Naive B cell (primary cell): ENCODE measurements at regions not wholly inside any gene's neighbourhood (a gene's known extent, or its start where the extent isn't known, plus 50 kb on each side); places are given as distances from the start of the nearest gene placed in this dataset.

Experiments
- ATAC-seq, 2 donors: fragments of 150-1000 bp; cut with Tn5 transposase; 2 replicates each; pipeline ENCODE4 v1.10.0; 2021; ENCODE audit warnings: low read depth in 2 of 2, mild to moderate bottlenecking in 2 of 2, moderate library complexity in 2 of 2
- DNase-seq: peaks from one replicate; pipeline ENCODE4 v3.0.0; 2022
- H3K27ac Mint-ChIP-seq, 6 donors: one replicate each; pipeline ENCODE4 v1.8.0; 2020 to 2022; ENCODE audit warnings: mild to moderate bottlenecking in 6 of 6, mixed read lengths in 6 of 6, moderate library complexity in 5 of 6, inconsistent platforms in 2 of 6
- H3K27me3 Mint-ChIP-seq, 3 donors: one replicate each; pipeline ENCODE4 v1.8.0; 2021 to 2022; ENCODE audit warnings: mixed read lengths in 3 of 3, mild to moderate bottlenecking in 1 of 3
- H3K36me3 Mint-ChIP-seq, 2 donors: one replicate each; pipeline ENCODE4 v1.8.0; 2020 to 2022; ENCODE audit warnings: mixed read lengths in 2 of 2, inconsistent platforms in 1 of 2, mild to moderate bottlenecking in 1 of 2
- H3K4me1 Mint-ChIP-seq, 3 donors: one replicate each; pipeline ENCODE4 v1.8.0; 2020 to 2022; ENCODE audit warnings: mixed read lengths in 3 of 3, inconsistent platforms in 1 of 3, mild to moderate bottlenecking in 1 of 3, moderate library complexity in 1 of 3
- H3K4me3 Mint-ChIP-seq, 8 donors: one replicate each; pipeline ENCODE4 v1.8.0; 2020 to 2022; ENCODE audit warnings: mild to moderate bottlenecking in 8 of 8, mixed read lengths in 8 of 8, moderate library complexity in 8 of 8, inconsistent platforms in 2 of 8
- H3K9me3 Mint-ChIP-seq, 7 donors: one replicate each; pipeline ENCODE4 v1.8.0; 2020 to 2022; ENCODE audit warnings: mixed read lengths in 7 of 7, mild to moderate bottlenecking in 5 of 7, inconsistent platforms in 2 of 7, moderate library complexity in 1 of 7

- H3K4me1 Mint-ChIP-seq: no peaks in the 10 kb centered on the region
- no peak for DNase-seq
- H3K9me3 Mint-ChIP-seq: peaks cover 0 to 15% (median 4%) of the 10 kb centered on the region in 7 donors
- no peak overlapping the region for H3K4me3 Mint-ChIP-seq
- ATAC-seq: no peak
- H3K27me3 Mint-ChIP-seq: peaks cover 4 to 32% (median 24%) of the 10 kb centered on the region in 3 donors
- no peak overlapping the region for H3K27ac Mint-ChIP-seq
- peaks cover 8 to 24% of the 10 kb centered on the region in 2 donors for H3K36me3 Mint-ChIP-seq
These were observed 59.0 kb downstream of the RPS29 start for GRCh38 chr14:49527221-49527620.

DNA sequence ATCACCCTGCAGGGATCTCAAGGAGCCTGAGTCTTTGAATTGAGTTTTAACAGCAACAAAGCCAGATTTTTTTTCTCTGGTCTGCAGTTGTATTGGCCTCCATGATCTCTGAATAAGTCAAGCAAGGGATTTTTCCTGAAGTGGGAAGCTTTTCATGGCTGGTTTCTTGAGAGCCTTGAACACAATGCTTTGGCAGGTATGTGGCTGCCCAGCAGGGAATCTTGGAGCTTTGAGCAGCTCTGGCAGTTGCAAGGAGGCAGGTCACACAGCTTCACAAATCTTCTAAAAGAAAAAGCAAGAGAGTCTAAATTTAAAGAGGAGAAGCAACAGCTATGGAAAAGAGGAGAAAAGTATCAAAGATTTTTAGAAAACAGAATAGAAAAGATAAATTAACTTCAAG is 60.1 kb downstream of the RPS29 start:
- no peak for DNase-seq
- Mint-ChIP-seq H3K4me3 (no peak overlapping the region), H3K9me3 (peaks cover 0 to 15% (median 4%) of the 10 kb centered on the region in 7 donors), H3K27me3 (peaks cover 4 to 32% (median 24%) of the 10 kb centered on the region in 3 donors), H3K36me3 (peaks cover 8 to 24% of the 10 kb centered on the region in 2 donors), H3K4me1 (no peaks in the 10 kb centered on the region), H3K27ac (no peak overlapping the region)
- no peak for ATAC-seq

DNA sequence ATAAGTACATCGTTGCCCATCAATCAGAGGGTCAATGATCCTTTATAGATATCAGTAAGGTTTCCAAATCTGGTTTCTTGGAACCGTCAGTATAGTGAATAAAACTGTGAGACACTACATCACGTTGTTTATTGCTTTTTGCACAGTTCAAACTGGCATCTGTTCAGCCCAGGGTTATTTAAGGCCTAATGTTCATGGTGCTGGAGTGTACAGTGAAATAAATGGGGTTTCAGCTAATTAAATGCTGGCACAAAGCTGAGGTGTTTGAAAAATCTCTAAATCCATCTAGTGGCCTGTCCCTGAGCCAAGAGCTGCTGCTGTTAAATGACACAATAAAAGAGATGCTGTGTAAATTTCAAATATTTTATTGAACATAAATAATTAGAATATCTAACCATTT is 69.9 kb downstream of the RPS29 start:
- Mint-ChIP-seq H3K27me3 (no peaks in the 10 kb centered on the region), H3K4me3 (no peak overlapping the region), H3K27ac (no peak overlapping the region), H3K4me1 (no peaks in the 10 kb centered on the region), H3K36me3 (no peaks in the 10 kb centered on the region), H3K9me3 (no peaks in the 10 kb centered on the region)
- DNase-seq (no peak), ATAC-seq (no peak)

GRCh38 chr14:49512571-49512970 is 73.6 kb downstream of the RPS29 start:
- Mint-ChIP-seq H3K27me3 (no peaks in the 10 kb centered on the region), H3K36me3 (no peaks in the 10 kb centered on the region), H3K27ac (no peak overlapping the region), H3K4me3 (no peak overlapping the region), H3K9me3 (peaks cover 0 to 11% (median 3%) of the 10 kb centered on the region in 7 donors), H3K4me1 (no peaks in the 10 kb centered on the region)
- ATAC-seq (no peak), DNase-seq (no peak)

DNA sequence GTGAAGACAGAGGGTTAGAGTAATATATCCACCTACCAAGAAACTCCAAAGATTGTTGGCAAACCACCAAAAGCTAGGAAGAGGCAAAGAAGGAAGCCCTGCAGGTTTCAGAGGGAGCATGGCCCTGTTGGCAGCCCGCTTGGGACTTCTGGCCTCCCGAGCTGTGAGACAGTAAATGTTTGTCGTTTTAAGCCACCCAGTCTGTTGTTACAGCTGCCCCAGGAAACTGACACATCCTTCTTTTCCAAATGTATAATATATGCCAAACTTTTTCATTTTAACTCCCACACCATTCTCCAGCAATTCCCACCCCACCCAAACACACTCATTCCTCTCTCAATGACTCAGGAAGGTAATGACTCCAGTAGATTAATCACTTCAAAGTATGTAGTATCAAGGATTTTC is 74.0 kb downstream of the RPS29 start:
- no peak for DNase-seq
- no peaks in the 10 kb centered on the region for H3K27me3 Mint-ChIP-seq
- peaks cover 0 to 11% (median 3%) of the 10 kb centered on the region in 7 donors for H3K9me3 Mint-ChIP-seq
- H3K27ac Mint-ChIP-seq: peak overlapping the region in 2 of 6 donors; percentile 52 to 63
- no peaks in the 10 kb centered on the region for H3K4me1 Mint-ChIP-seq
- ATAC-seq: no peak
- H3K4me3 Mint-ChIP-seq: no peak overlapping the region
- H3K36me3 Mint-ChIP-seq: no peaks in the 10 kb centered on the region

GRCh38 chr14:49508124-49508523 is 78.1 kb downstream of the RPS29 start:
- DNase-seq: no peak
- Mint-ChIP-seq H3K36me3 (no peaks in the 10 kb centered on the region), H3K4me1 (peaks cover 0 to 7% (median 3%) of the 10 kb centered on the region in 3 donors), H3K27ac (no peak overlapping the region), H3K4me3 (no peak overlapping the region), H3K27me3 (peaks cover 0 to 6% (median 0%) of the 10 kb centered on the region in 3 donors), H3K9me3 (peaks cover 0 to 11% (median 3%) of the 10 kb centered on the region in 7 donors)
- ATAC-seq: no peak

GRCh38 chr14:49506650-49507049 is 79.5 kb downstream of the RPS29 start:
- Mint-ChIP-seq H3K9me3 (peaks cover 0 to 11% (median 3%) of the 10 kb centered on the region in 7 donors), H3K27me3 (peaks cover 0 to 8% (median 4%) of the 10 kb centered on the region in 3 donors), H3K4me1 (peaks cover 0 to 7% (median 3%) of the 10 kb centered on the region in 3 donors), H3K36me3 (no peaks in the 10 kb centered on the region), H3K4me3 (no peak overlapping the region), H3K27ac (no peak overlapping the region)
- no peak for ATAC-seq
- no peak for DNase-seq

GRCh38 chr14:49505041-49505766 is 81.0 kb downstream of the RPS29 start:
- no peak overlapping the region for H3K4me3 Mint-ChIP-seq
- no peaks in the 10 kb centered on the region for H3K36me3 Mint-ChIP-seq
- H3K27ac Mint-ChIP-seq: no peak overlapping the region
- ATAC-seq (no peak), DNase-seq (no peak)
- H3K9me3 Mint-ChIP-seq: peaks cover 0 to 11% (median 3%) of the 10 kb centered on the region in 7 donors
- peaks cover 0 to 7% (median 3%) of the 10 kb centered on the region in 3 donors for H3K4me1 Mint-ChIP-seq
- H3K27me3 Mint-ChIP-seq: peaks cover under 1 to 20% (median 10%) of the 10 kb centered on the region in 3 donors

- Mint-ChIP-seq H3K27ac (no peak overlapping the region), H3K36me3 (no peaks in the 10 kb centered on the region), H3K9me3 (no peaks in the 10 kb centered on the region), H3K4me1 (no peaks in the 10 kb centered on the region), H3K27me3 (peaks cover 16 to 27% (median 17%) of the 10 kb centered on the region in 3 donors), H3K4me3 (no peak overlapping the region)
- peak; percentile 31 for DNase-seq
- peak; percentile 48 to 68 for ATAC-seq
These were observed 88.3 kb downstream of the RPS29 start for GRCh38 chr14:49497725-49498348.

DNA sequence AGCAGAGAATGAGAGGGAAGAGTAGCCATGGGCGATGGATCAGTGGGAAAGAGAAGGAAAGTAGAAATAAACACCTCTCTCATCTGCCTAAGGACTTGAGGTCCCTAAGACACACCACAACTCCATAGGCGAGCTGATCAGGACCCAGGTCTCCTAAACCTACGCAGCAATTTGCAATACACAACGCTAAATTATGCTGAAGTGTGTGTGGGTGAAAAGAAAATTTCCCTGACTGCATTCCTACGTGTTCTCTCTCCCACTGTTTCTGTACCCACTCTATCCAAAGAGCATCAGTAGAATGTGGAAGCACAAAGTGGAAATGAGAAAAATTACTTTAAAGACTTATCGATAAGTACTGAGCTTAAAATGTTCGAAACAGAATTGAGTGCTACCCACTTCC is 88.9 kb downstream of the RPS29 start:
- no peaks in the 10 kb centered on the region for H3K36me3 Mint-ChIP-seq
- DNase-seq (no peak), ATAC-seq (no peak)
- H3K27me3 Mint-ChIP-seq: peaks cover 16 to 27% (median 17%) of the 10 kb centered on the region in 3 donors
- no peaks in the 10 kb centered on the region for H3K9me3 Mint-ChIP-seq
- H3K4me3 Mint-ChIP-seq: no peak overlapping the region
- H3K4me1 Mint-ChIP-seq: no peaks in the 10 kb centered on the region
- no peak overlapping the region for H3K27ac Mint-ChIP-seq

GRCh38 chr14:49494836-49495235 is 91.3 kb downstream of the RPS29 start:
- Mint-ChIP-seq H3K4me1 (no peaks in the 10 kb centered on the region), H3K9me3 (no peaks in the 10 kb centered on the region), H3K27ac (no peak overlapping the region), H3K27me3 (peaks cover 5 to 13% (median 11%) of the 10 kb centered on the region in 3 donors), H3K4me3 (no peak overlapping the region), H3K36me3 (no peaks in the 10 kb centered on the region)
- ATAC-seq: no peak
- no peak for DNase-seq

DNA sequence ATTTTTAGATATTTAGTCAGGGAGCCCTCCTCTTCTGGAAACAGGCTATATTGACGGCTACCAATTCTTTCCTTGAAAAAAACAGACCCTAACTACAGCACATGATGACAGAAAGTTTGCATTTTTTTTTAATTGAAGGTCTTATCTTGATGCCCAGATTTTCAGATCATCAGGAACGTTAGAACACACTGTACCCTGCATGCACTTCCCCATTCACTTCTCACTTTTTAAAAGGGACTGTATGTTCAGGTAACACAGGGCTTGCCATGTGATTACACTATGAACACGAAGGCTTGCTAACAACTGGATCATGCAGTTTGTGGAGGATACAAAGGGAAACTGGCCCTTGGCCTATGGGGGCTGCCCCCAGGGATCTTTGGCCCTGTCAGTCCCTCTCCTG is 92.6 kb downstream of the RPS29 start:
- Mint-ChIP-seq H3K9me3 (peaks cover 0 to under 1% (median 0%) of the 10 kb centered on the region in 7 donors), H3K4me3 (no peak overlapping the region), H3K4me1 (peaks cover 0 to 4% (median 0%) of the 10 kb centered on the region in 3 donors), H3K36me3 (no peaks in the 10 kb centered on the region), H3K27me3 (peaks cover 4 to 5% (median 5%) of the 10 kb centered on the region in 3 donors), H3K27ac (no peak overlapping the region)
- ATAC-seq (no peak), DNase-seq (no peak)

DNA sequence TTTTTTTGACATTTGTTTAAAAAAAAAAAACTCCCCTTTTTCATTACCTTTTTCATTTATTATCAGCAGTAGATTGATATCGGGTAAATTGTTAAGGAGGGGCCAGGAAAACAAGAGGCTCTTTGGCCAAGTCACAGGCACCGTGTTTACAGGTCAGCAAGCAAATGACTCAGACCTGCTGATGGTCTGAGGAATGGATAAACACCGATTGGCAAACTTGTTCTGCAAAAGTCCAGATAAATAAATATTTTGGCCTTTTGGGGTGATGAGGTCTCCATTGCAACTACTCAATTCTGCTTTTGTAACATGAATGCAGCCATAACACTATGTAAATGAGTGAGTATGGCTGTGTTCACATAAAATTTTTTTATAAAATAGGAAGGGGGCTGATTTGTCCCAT is 94.0 kb downstream of the RPS29 start:
- Mint-ChIP-seq H3K27ac (no peak overlapping the region), H3K36me3 (no peaks in the 10 kb centered on the region), H3K9me3 (peaks cover 0 to 5% (median 0%) of the 10 kb centered on the region in 7 donors)

DNA sequence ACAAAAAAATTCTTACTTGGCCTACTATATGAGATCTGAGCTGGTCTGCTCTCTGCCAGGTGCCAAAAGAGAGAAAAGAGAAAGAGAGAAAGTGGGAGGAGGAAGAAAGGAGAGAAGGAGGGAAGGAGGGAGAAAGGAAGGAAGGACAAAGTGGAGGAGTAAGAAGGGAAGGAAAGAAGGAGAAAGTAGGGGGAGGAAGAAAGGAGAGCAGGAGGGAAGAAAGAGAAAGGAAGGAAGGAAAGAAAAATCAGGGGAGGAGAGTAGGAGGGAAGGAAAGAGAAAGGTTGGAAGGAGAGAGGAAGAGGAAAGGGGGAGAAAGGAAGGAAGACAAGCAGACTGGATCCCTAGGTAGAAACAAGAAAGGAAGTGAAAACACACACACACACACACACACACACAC is 96.8 kb downstream of the RPS29 start:
- H3K27me3 Mint-ChIP-seq: peaks cover 0 to 11% (median 5%) of the 10 kb centered on the region in 3 donors
- DNase-seq (no peak), ATAC-seq (no peak)
- H3K27ac Mint-ChIP-seq: no peak overlapping the region
- peaks cover 0 to 4% (median 0%) of the 10 kb centered on the region in 3 donors for H3K4me1 Mint-ChIP-seq
- peaks cover 0 to 5% (median 0%) of the 10 kb centered on the region in 7 donors for H3K9me3 Mint-ChIP-seq
- H3K4me3 Mint-ChIP-seq: no peak overlapping the region
- no peaks in the 10 kb centered on the region for H3K36me3 Mint-ChIP-seq

More for the DNA sequence above, 94.0 kb downstream of the RPS29 start:
- Mint-ChIP-seq H3K4me1 (peaks cover 0 to 4% (median 0%) of the 10 kb centered on the region in 3 donors), H3K4me3 (no peak overlapping the region), H3K27me3 (peaks cover 0 to 11% (median 5%) of the 10 kb centered on the region in 3 donors)
- ATAC-seq (no peak), DNase-seq (no peak)
